Esophagus (tissue), 2 donors: ENCODE measurements at regions not wholly inside any gene's neighbourhood (a gene's known extent, or its start where the extent isn't known, plus 50 kb on each side); places are given as distances from the start of the nearest gene placed in this dataset.

Experiments used
- H3K27ac ChIP-seq, 2 donors: one replicate each; pipeline ENCODE4 v1.5.1; 2013; ENCODE audit warnings: low read depth in 2 of 2, mild to moderate bottlenecking in 2 of 2, inconsistent platforms in 1 of 2, low read length in 1 of 2, moderate library complexity in 1 of 2
- H3K27me3 ChIP-seq, 2 donors: one replicate each; pipeline ENCODE4 v1.6.1; 2013; ENCODE audit warnings: low read length in 2 of 2, control low read depth in 1 of 2, mild to moderate bottlenecking in 1 of 2; ENCODE audit not compliant: insufficient read depth in 2 of 2, control insufficient read depth in 1 of 2
- H3K36me3 ChIP-seq, 2 donors: one replicate each; pipeline ENCODE4 v1.6.1; 2013; ENCODE audit warnings: low read length in 1 of 2; ENCODE audit not compliant: control insufficient read depth in 2 of 2, insufficient read depth in 2 of 2
- H3K4me1 ChIP-seq, 2 donors: one replicate each; pipeline ENCODE4 v1.6.1; 2013; ENCODE audit warnings: low read length in 1 of 2; ENCODE audit not compliant: control insufficient read depth in 2 of 2, insufficient read depth in 2 of 2
- H3K4me3 ChIP-seq, 2 donors: one replicate each; pipeline ENCODE4 v1.5.1; 2013; ENCODE audit warnings: low read length in 2 of 2, mild to moderate bottlenecking in 2 of 2, low read depth in 1 of 2, moderate library complexity in 1 of 2
- H3K9me3 ChIP-seq, 2 donors: one replicate each; pipeline ENCODE4 v1.6.1; 2013; ENCODE audit warnings: mild to moderate bottlenecking in 2 of 2, low read depth in 1 of 2, low read length in 1 of 2, moderate library complexity in 1 of 2; ENCODE audit not compliant: control insufficient read depth in 2 of 2, insufficient read depth in 1 of 2
- WGBS, 2 donors: extraction: QIAGEN DNeasy Blood & Tissue Kit; methylation state at CpG; one replicate each; pipeline ENCODE4 v1.1.7; 2013; 5-methylcytosine and 5-hydroxymethylcytosine counted together
- donor health status: healthy with polysubstance abuse.
- donor health status: Bipolar disorder and iron deficiency.

DNA sequence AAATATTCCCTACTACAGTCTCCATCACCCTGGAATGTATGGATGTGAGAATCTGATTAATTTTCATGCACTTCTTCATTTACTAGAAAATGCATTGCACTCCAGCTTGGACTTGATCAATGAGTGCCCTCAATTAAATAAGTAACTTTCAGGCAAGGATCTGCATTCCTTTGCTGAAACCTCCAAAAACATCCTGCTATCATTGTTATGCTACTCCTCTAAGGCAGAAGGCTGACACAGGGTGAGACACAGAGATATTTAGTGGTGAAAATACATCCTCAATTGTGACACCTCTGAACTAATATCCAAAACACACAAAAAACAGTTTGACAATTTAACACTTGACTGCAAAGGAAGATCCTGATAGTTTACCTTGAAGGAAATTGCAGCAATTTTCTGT, 57.9 kb upstream of the CDH12 start:
- Histone ChIP-seq H3K27me3 (no peaks in the 10 kb centered on the region), H3K9me3 (no peaks in the 10 kb centered on the region), H3K4me1 (no peaks in the 10 kb centered on the region), H3K27ac (no peak overlapping the region), H3K4me3 (no peak overlapping the region), H3K36me3 (no peaks in the 10 kb centered on the region)

DNA sequence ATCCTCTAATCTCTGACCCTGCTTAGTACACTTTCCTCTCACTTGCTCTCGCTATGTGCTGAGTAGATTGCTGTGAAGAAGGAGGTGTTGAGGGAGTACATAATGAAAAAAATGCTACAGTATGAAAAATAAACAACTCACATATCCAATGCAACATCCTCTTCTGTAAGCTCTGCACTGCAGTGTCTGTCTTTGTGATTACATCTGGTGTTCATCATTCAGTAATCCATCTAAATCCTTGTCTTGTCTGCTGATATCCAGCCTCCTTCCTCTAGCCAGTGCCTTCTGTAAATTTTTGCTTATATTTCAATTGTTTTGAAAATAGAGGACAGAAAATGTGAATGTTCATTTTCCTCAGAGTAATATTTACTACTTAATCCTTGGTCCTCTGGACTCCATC, 57.4 kb upstream of the CDH12 start:
- Histone ChIP-seq H3K9me3 (no peaks in the 10 kb centered on the region), H3K4me3 (no peak overlapping the region), H3K4me1 (no peaks in the 10 kb centered on the region), H3K27me3 (no peaks in the 10 kb centered on the region), H3K27ac (no peak overlapping the region), H3K36me3 (no peaks in the 10 kb centered on the region)
- 77 to 78% methylated on average over 1 of the region's 1 CpG for WGBS, 2 donors

DNA sequence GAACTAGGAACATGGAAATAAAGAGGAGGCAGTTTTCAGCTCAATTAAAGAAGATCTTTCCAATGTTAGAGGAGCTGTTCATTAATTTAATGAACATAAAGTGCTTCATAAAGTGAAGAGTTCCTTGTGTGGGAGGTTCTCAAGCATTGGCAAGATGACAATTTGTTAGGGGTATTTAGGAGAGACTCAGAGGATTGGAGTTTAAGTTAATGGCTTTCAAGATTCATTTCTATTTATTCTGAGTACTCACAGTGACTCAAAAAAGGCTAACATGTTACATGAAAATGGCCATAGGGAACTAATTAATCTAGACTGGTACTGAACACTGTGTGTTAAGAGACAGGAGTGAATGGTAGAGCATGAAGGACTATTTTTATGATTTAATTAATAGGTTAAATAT, 55.4 kb upstream of the CDH12 start:
- H3K4me1 ChIP-seq = no peaks in the 10 kb centered on the region
- H3K27ac ChIP-seq = no peak overlapping the region
- H3K27me3 ChIP-seq = no peaks in the 10 kb centered on the region
- H3K4me3 ChIP-seq = no peak overlapping the region
- no peaks in the 10 kb centered on the region for H3K36me3 ChIP-seq
- H3K9me3 ChIP-seq = no peaks in the 10 kb centered on the region

DNA sequence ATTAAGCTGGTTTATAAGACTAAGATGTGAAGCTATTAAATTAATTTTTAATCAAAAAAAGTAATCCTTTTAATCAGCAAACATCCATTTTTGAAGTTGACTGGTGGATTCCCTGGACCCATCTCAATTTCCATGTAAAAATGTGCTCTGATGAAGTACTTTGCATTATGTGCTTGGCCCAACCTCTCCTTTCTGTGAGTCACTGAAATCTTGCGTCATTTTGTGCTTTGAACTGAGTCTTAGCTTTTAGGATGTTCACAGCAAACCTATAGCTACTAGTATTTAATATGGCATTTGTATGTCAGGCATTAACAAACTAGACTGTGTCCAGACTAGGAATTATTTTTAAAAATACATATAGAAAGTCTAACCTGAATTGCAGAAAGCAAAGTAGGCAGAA, 55.0 kb upstream of the CDH12 start:
- H3K27me3 ChIP-seq = no peaks in the 10 kb centered on the region
- no peak overlapping the region for H3K27ac ChIP-seq
- H3K4me1 ChIP-seq = no peaks in the 10 kb centered on the region
- no peaks in the 10 kb centered on the region for H3K9me3 ChIP-seq
- H3K36me3 ChIP-seq = no peaks in the 10 kb centered on the region
- H3K4me3 ChIP-seq = no peak overlapping the region
- 46 to 73% methylated on average over 1 of the region's 1 CpG for WGBS, 2 donors
